Gastroesophageal sphincter (tissue), 3 donors: ENCODE measurements at regions not wholly inside any gene's neighbourhood (a gene's known extent, or its start where the extent isn't known, plus 50 kb on each side); places are given as distances from the start of the nearest gene placed in this dataset.

Experiments
- POLR2A ChIP-seq, 2 donors: fragments of 450-650 bp; IDR thresholded peaks; one replicate each; pipeline ENCODE4 v1.6.1; 2017; ENCODE audit warnings: antibody characterized with exemption in 2 of 2, mild to moderate bottlenecking in 2 of 2, moderate library complexity in 1 of 2
- POLR2AphosphoS5 ChIP-seq: sonication (generic); formaldehyde crosslinking; IDR thresholded peaks from one replicate; pipeline ENCODE4 v1.6.1; 2017; ENCODE audit warnings: antibody characterized with exemption
- TF ChIP-seq, protein P1 (sequence below), 4 experiments: fragments of 200-600 bp in 2 of 4; fragments of 450-650 bp in 2 of 4; sonication (generic) in 1 of 4; IDR thresholded peaks; one replicate each; pipeline ENCODE4 v1.5.1; 2017 to 2019; ENCODE audit warnings: antibody characterized with exemption in 4 of 4, mild to moderate bottlenecking in 2 of 4, moderate library complexity in 2 of 4

DNA sequence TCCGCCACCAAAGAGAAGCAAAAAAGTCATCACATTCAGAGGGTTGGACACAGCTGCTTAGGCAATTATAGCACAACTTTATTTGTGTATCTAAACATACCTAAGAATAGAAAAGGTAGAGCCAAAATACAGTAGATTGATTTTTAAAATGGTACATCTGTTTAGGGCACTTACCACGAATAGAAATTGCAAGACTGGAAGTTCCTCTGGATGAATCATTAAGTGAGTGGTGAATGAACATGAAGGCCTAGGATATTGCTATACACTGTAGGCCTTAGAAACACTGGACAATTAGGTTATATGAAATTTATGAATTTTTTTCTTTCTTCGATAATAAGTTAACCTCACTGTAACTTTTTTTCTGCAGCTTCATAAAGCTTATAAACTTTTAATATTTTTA, 687.0 kb downstream of the BCL11A start:
- TF ChIP-seq, protein P1, sequence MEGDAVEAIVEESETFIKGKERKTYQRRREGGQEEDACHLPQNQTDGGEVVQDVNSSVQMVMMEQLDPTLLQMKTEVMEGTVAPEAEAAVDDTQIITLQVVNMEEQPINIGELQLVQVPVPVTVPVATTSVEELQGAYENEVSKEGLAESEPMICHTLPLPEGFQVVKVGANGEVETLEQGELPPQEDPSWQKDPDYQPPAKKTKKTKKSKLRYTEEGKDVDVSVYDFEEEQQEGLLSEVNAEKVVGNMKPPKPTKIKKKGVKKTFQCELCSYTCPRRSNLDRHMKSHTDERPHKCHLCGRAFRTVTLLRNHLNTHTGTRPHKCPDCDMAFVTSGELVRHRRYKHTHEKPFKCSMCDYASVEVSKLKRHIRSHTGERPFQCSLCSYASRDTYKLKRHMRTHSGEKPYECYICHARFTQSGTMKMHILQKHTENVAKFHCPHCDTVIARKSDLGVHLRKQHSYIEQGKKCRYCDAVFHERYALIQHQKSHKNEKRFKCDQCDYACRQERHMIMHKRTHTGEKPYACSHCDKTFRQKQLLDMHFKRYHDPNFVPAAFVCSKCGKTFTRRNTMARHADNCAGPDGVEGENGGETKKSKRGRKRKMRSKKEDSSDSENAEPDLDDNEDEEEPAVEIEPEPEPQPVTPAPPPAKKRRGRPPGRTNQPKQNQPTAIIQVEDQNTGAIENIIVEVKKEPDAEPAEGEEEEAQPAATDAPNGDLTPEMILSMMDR (IDR thresholded peaks at IDR 0.05), result no peak
- TF ChIP-seq POLR2AphosphoS5, result no peak
- TF ChIP-seq POLR2A (IDR thresholded peaks at IDR 0.05), result no peak
